Left cardiac atrium (tissue), 4 donors: ENCODE measurements at regions not wholly inside any gene's neighbourhood (a gene's known extent, or its start where the extent isn't known, plus 50 kb on each side); places are given as distances from the start of the nearest gene placed in this dataset.
"Not testable (repeated sequence)": the region's sequence is repeated elsewhere in the genome, so short reads cannot be mapped to it uniquely, and the experiment has no call there.

Experiments
- ATAC-seq, 2 donors: fragments of 200-7000 bp; cut with Tn5 transposase; one replicate each; pipeline ENCODE4 v1.9.1; 2020; ENCODE audit warnings: mild to moderate bottlenecking in 2 of 2, moderate library complexity in 2 of 2
- DNase-seq: peaks from one replicate; pipeline ENCODE4 v3.0.0-alpha.2; 2020
- intact Hi-C, 2 donors: fragments of 100-400 bp; cut with DNase I; formaldehyde crosslinking; loops; one replicate each; pipeline versions ENCODE4 v1.14.1 to v1.15.1; 2022 to 2023
- donor health status: DM: no; HTN: yes; CAD: no.
- donor health status: DM: no; HTN: yes; CAD: no; lungs with severe emphysema.
- donor health status: DM: yes; HTN: yes; CAD: no.
- donor health status: Dilated cardiomyopathy.

- DNase-seq (no peak), ATAC-seq (no peak)
- intact Hi-C loops, result no loop called here
Observed at GRCh38 chr10:22158426-22158825, 59.4 kb downstream of the EBLN1 start.

- intact Hi-C loops, result no loop called here
- ATAC-seq, result no peak
Observed at GRCh38 chr10:22156750-22157149, 61.1 kb downstream of the EBLN1 start.

GRCh38 chr10:22152403-22152802 is 65.4 kb downstream of the EBLN1 start:
- ATAC-seq (no peak), DNase-seq (no peak)
- intact Hi-C loops, result no loop called here

More at GRCh38 chr10:22156750-22157149, 61.1 kb downstream of the EBLN1 start:
- no peak for DNase-seq

- DNase-seq (no peak), ATAC-seq (no peak)
- intact Hi-C loops, result no loop called here
Observed at GRCh38 chr10:22150842-22151241, 67.0 kb downstream of the EBLN1 start.

- no peak for ATAC-seq
- no peak for DNase-seq
- intact Hi-C loops, result no loop called here
Observed at GRCh38 chr10:22148961-22149360, 68.9 kb downstream of the EBLN1 start.

- DNase-seq, ATAC-seq, intact Hi-C loops: not testable (repeated sequence)
Observed at GRCh38 chr10:22145873-22146272, 71.9 kb downstream of the EBLN1 start.

- no peak for ATAC-seq
- intact Hi-C loops, result no loop called here
- DNase-seq, result no peak
Observed at GRCh38 chr10:22137542-22137941, 80.3 kb downstream of the EBLN1 start.

- DNase-seq (no peak), ATAC-seq (no peak)
- intact Hi-C loops, result no loop called here
Observed at GRCh38 chr10:22135591-22135990, 82.2 kb downstream of the EBLN1 start.

- intact Hi-C loops, result no loop called here
- ATAC-seq, result peak in 1 of 2 donors; percentile 62
- DNase-seq, result no peak
Observed at GRCh38 chr10:22133749-22134624, 83.8 kb downstream of the EBLN1 start.

- DNase-seq, intact Hi-C loops, ATAC-seq: not testable (repeated sequence)
Observed at GRCh38 chr10:22130824-22131223, 87.0 kb downstream of the EBLN1 start.

- ATAC-seq, DNase-seq: not testable (repeated sequence)
Observed at GRCh38 chr10:22129612-22130011, 88.2 kb downstream of the EBLN1 start.

GRCh38 chr10:22121181-22121580 is 96.6 kb downstream of the EBLN1 start:
- intact Hi-C loops, DNase-seq, ATAC-seq: not testable (repeated sequence)

More at GRCh38 chr10:22129612-22130011, 88.2 kb downstream of the EBLN1 start:
- intact Hi-C loops, result not testable (repeated sequence)

- intact Hi-C loops, DNase-seq, ATAC-seq: not testable (repeated sequence)
Observed at GRCh38 chr10:22120072-22120471, 97.7 kb downstream of the EBLN1 start.

GRCh38 chr10:22119575-22119974 is 98.2 kb downstream of the EBLN1 start:
- DNase-seq, intact Hi-C loops, ATAC-seq: not testable (repeated sequence)

- DNase-seq (no peak), ATAC-seq (no peak)
- intact Hi-C loops, result no loop called here
Observed at GRCh38 chr10:22111705-22112104, 106.1 kb downstream of the EBLN1 start.

GRCh38 chr10:22111260-22111659 is 106.6 kb downstream of the EBLN1 start:
- no peak for DNase-seq
- intact Hi-C loops, result no loop called here
- no peak for ATAC-seq

- ATAC-seq (no peak), DNase-seq (no peak)
- intact Hi-C loops, result no loop called here
Observed at GRCh38 chr10:22110761-22111160, 107.1 kb downstream of the EBLN1 start.

- no peak for DNase-seq
- no peak for ATAC-seq
- intact Hi-C loops, result no loop called here
Observed at GRCh38 chr10:22105270-22105669, 101.7 kb upstream of the DNAJC1 start.

GRCh38 chr10:22103701-22104470 is 100.4 kb upstream of the DNAJC1 start:
- intact Hi-C loops, result no loop called here
- ATAC-seq, result no peak

GRCh38 chr10:22097696-22098095 is 94.2 kb upstream of the DNAJC1 start:
- DNase-seq (no peak), ATAC-seq (no peak)
- intact Hi-C loops, result no loop called here

More at GRCh38 chr10:22103701-22104470, 100.4 kb upstream of the DNAJC1 start:
- no peak for DNase-seq
